HG02642 (cell line): ENCODE measurements at regions not wholly inside any gene's neighbourhood (a gene's known extent, or its start where the extent isn't known, plus 50 kb on each side); places are given as distances from the start of the nearest gene placed in this dataset.
"Not testable (repeated sequence)": the region's sequence is repeated elsewhere in the genome, so short reads cannot be mapped to it uniquely, and the experiment has no call there.

Source experiments
- ATAC-seq: cut with Tn5 transposase; IDR thresholded peaks from one replicate; pipeline ENCODE4 v1.9.1; 2021; ENCODE audit warnings: mild to moderate bottlenecking; ENCODE audit not compliant: unreplicated experiment, poor library complexity

DNA sequence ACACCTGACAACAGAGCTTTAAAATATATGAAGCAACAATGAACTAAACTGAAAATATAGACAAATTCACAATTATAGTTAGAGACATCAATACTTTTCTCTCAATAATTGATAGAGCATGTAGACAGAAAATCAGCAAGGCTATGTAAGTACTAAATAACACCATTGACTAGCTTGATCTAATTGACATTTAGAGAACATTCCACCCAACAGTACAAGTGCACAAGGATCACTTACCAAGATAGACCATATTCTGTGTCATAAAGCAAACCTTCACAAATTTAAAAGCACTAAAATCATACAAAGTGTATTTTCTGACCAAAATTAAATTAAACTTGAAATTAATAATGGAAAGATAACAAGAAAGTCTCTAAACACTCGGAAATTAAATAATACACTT is 562.5 kb downstream of the INSC start:
- ATAC-seq = no peak

DNA sequence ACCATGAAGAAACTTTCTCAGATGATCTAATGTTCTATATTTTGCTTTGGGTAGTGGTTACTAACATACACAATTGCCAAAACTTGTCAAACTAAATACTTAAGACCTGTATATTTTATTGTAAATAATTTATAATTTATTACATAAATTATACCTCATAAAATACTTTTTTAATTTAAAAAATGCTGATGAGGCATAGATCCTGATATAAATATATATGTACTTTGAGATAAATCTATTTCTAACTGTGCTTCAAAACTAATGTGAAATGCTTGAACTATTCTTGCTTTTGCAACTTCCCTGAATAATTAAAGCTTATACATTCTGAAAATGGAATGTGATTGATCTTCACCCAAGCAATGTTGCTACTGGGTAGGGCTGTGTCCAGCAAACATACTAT is 568.8 kb downstream of the INSC start:
- ATAC-seq = no peak

DNA sequence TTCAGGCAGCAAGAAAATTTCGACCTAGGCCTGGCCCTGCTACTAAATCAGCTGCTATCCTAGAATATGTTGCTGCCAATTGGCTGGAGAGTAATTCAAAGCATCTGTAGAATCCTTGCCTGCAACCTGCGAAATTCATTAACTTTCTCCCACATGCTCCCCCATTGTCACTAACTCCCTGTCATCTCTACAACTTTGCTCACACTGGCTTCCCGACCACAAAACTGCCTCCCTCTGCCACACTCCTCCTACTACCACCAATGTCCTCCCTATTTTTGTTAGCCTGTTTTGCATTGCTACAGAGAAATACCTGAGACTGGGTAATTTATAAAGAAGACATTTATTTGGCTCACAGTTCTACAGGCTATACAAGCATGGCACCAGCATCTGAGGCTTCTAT is 570.6 kb downstream of the INSC start:
- no peak for ATAC-seq

DNA sequence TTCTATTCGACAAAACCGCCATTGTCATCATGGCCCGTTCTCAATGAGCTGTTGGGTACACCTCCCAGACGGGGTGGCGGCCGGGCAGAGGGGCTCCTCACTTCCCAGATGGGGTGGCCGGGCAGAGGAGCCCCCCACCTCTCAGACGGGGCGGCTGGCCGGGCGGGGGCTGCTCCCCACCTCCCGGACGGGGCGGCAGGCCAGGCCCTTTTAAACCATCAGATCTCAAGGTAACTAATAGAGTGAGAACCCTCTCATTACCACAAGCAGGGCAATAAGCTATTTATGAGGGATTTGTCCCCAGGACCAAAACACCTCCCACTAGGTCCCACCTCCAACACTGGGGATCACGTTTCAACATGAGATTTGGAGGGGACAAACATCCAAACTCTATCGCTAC is 571.5 kb downstream of the INSC start:
- not testable (repeated sequence) for ATAC-seq

DNA sequence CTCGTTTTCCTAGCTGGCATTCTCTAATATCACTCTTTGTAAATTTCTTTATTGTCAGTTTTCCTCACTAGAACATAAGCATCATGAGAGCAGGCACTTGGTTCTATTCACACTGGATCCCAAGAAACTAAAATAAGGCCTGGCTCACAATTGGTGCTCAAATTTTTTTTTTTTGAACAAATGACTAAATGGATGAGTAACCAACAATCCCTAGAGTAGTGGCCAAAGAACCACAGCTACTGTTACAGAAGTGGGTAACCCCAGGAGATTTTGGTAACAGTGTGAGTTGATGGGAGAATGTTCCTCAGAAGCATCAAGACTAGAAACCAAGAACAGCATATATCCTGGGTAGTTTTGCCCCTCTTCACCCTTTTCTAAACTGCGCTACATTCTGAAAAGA is 572.6 kb downstream of the INSC start:
- ATAC-seq = no peak

DNA sequence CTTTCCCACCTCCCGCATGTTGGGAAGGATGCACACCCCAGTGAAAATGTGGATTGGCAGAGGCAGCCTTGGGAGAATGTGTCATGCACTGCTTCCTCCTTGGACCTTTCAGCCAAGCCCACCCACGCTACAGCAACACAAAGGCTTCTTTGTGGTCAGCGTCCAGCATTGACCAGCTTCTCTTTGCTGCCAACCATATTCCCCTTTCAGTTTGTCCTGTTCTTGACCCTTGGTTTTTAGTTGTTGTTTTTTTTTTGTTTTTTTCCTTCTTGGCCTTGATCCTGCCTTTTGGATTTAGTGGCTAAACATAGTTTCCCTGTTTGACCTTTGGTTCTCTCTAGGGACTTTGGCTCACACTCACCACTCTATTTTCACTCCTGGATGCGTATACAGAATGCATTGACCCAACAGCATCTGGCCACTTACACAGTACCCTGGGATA is 573.6 kb downstream of the INSC start:
- no peak for ATAC-seq

DNA sequence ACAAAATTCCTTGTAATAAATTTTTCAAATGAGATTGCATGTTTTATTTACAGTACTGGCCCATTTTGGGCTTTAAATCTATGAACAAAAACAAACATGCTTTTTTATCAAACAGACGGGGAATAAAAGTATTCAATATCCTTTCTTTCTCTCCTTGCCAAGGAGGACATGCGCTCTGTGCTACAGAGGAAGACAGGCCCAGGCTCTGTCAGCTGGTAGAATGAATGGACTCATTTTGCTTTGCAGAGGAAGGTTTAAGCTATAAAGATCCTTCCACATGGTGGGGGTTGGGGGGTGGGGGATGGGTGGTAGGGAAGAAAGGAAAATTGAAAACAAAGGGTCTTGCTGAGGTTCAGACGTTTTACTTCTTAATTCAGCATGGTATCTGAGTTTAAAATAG is 575.6 kb downstream of the INSC start:
- ATAC-seq = no peak

DNA sequence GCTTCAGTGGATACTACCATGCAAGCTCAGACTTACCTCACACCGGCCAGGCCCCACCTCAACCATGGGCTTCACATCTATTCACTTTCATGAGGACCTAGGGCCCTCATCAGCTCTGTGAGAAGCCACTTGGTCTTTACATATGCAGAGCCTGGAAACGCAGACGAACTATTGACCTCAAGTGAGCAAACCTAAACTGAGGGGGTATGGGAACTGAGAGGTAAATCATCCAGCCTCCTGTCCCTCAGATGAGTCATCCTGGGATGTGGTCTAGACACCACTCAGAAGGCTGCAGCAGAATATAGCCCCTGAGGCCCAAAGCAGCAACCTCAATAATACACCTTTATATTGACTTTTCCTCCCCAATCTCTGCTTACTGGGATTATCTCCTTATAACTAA is 578.0 kb downstream of the INSC start:
- ATAC-seq = peak; percentile 57

DNA sequence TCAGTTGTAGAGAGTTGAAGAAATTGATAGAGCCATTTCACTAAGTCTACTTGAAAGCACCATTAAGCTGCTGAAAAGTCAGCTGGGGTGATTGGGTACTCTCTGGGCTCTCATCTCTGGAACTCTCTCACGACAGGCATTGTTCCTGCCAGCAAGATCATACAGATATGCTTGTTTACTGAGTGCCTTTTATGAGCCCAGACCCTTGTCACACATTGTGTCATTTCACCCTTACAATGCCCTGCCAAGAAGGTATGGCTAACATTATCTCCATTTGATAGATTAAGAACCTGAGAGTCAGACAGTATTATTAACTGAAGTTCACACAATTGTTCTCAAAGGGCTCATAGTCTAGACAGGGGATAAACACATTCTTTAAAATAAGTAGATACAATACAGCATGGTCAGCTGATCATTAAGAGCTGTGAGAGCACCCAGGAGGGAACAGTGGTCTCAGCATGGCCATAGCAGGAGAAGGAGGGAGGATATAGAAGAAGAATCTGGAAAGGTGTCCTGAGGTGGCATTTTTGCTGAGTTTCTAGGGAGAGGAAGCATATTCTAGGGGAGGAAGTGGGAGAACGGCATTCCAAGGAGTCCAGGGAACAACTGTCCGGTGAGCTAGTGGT is 580.5 kb downstream of the INSC start:
- no peak for ATAC-seq

DNA sequence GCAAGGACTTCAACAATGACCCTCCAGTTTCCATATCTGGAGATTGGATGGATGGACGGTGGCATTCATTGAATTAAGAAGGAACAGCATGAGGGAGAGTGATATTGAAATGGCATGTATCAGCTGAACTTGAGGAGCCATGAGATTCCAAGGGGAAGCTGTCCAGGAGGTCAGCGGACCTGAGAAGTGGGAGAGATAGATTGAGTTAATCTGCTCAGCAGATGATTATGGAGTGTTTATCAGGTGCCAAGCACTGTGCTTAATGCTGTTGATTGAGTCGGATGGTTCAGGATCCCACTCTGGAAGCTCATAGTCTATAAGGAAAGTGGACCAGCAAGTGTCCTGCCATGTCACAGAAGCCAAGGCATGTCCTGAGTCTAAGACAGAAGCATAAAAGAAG is 581.3 kb downstream of the INSC start:
- no peak for ATAC-seq

DNA sequence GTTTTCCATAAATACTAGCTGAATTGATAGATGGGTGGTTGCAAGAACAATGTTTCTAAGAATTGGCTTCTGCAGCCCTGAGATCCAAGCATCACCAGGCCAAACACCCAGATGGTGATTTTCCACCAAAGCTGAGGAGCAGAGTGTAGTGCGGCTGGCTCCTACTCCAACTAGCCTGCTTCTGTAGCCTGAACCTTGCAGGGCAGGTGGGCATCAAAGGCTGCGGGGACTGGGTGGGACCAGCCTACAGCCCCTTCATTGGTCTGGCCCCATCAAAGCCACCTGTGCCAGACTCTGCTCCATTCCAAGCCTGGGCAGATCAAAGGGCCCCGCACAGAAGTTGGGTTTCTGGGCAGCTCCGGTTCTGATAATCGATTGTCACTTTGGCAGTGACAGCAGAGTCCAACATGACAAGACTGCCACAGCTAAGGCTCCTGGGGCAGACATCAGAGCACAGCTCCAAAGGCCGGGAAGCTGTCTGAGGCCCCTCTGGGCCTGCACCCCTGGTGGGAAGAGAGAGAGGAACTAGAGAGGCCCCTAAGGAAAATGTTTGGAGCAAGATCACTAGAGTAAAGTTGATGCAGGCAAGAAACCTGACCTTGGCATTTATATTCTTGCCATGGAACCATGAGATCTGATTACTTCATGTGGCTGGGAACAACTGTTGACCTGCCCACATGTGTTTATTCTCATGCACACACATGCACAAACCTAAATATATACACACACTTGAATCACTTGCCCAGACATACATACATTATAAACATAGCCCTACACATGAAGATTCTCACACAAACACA is 582.9 kb downstream of the INSC start:
- ATAC-seq = no peak

DNA sequence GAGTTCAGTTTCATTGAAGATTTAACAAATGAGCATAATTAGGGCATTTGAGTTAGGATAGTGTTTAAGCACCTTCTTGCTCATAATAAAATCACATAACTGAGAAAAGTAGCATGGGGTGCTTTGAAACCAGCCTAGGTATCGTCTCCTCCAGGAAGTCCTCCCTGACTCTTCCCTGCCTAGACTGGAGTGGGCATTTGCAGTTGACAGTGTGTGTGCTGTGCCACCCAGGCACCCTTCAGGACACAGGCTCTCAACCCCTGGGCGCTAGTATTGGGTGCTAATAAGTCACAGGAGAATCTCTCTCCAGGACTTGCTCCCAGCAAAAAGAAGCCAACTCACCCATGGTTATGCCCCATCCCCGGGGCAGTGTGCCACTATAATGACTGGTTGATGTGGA is 584.1 kb downstream of the INSC start:
- ATAC-seq = no peak

DNA sequence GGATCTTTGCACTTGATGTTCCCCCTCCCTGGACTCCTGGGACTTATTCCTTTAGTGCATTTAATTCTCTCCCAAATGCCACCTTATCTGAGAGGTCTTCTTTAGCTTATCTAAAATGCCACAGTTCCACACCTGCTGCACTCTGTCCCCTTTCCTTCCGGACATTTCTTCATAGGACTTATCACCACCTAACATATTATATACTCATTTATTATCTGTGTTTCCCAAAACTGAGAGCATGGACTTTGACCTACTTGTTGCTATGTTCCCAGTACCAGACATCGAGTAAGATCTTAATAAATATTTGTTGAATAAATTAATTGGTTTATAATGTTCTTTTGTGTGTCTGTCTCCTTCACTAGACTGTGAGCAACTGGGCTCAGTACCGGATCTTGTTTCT is 585.3 kb downstream of the INSC start:
- ATAC-seq = no peak

DNA sequence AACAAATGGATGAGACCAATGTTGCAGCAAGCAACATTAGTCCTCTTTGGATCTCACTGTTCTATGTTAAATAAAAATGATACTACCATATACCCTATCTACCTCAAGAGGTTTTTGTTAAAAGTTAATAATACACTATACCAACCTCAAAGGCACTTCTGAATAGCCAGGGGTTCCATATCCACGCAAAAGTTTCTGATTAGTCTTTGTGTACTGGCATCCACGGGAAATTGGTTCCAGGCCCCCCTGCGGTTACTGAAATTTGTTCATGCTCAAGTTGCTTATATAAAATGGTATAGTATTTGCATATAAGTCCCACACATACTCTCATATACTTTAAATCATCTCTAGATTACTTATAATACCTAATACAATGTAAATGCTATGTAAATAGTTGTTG is 585.7 kb downstream of the INSC start:
- ATAC-seq = no peak

DNA sequence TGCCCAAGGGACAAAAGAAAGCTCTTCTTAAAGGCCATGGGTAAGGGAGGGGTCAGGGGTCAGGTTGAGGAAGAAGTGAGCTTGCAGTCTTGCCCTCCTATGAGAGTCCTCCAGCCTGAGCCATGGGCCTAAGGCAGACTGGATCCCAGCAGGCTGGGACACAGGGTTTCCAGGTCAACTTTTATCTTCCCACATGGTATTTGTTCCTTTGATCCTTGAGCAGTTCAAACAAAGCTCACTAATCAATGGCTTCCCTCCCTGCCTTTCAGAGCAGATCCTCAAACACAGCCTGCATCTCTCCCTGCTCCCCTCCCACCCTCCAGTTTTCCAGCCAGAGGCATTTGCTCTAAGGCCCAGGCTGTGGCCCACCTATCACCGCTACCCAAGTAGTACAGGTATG is 589.3 kb downstream of the INSC start:
- no peak for ATAC-seq

DNA sequence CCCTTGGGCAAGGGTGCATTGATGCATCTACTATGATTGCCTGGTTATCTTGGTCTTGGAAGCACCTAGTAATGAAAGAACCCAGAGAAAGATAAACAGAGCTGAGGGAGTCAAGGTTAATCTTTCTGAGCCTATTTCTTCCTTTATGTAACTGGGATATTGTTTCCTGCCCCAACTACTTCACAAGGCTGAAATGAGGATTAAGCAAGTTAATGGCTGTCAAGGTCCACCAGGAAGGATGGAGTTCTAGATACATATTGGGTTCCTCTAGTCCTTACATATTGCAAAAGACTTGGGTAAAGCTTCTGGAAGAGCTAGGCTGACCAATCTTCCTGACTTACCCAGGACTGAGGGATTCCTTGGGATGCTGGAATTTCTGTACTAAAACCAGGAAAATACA is 589.8 kb downstream of the INSC start:
- ATAC-seq = no peak

DNA sequence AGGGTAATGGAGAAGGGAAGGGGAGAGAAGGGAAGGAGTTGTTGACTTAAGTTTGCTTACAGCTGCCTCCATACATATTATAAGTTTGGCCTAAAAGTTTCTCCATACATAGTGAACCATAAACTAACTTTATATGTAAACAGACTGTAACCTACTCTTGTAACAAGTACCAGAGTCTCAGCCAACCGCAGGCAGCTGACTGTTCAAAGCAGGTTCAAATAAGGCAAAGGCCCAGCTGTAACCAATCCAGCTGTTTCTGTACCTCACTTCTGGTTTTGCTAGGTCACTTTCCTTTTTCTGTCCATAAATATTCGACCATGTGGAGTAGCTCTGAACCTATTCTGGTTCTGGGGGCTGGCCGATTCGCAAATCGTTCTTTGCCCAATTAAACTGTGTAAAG is 591.2 kb downstream of the INSC start:
- no peak for ATAC-seq

DNA sequence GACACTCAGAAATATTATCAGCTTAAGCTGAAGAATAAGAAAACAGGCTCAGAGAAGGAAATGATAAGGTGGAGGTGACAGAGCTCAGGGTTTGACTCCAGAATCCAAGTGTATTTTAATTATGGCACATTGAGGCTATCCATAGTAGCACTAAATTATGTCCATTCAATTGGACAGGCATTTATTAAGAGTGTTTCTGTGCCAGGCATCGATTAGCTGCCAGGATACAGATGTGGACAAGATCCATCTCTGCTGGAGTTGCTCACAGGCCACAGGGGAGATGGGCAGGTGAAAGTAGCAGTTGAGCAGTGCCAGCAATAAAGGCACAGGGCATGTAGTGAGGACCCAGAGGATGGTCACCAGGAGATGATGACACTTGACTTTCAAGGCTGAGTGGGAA is 592.5 kb downstream of the INSC start:
- no peak for ATAC-seq

DNA sequence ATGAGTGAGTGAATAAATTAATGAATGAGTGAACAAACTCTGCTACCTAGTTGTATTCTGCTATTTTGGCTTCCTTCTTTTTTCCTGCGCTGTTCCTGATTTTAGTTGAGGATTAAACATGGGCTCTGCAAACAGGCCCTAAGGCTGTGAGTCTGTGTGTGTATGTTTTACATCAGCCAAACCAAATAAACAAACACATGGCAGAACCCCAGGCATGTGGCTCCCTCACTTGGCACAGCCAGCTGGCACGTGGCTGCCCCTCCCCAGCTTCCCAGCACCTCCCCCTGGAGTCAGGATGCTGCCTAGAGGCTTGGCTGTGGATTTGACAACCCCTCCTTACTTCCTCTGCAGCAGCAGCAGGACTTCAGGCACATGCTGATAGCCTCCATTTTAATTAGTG is 593.2 kb downstream of the INSC start:
- ATAC-seq = no peak

DNA sequence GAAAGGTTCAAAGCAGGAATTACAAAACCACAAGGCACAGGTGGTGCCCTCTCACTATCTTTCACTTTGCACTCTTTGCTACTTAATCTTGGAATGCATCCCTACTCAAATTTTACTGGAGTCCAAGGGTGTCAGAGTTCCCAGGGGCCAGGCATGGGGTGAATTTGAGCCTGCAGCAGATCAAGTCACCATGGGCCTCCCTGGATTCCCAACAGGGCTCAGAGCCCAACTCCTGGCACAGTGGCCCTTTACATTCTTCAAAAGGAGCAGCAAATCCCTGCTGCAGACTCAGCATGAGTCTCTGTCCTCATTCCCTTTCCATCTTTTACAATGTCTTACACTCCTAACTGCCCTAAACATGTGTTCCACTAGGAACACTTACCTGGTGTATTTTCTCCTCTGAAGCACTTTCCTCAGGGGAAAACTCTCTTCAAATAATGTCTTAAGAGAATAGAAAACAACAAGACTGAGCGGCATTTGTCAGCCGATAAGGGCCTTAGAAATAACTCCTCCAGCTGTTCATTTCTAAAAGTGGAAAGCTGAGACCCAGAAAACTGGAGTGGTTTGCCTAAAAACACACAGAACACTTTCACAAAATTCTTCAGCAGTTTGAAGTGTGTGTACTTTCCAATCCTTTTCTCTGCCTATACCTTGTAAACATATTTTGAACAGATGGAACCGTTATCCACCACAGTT is 596.0 kb downstream of the INSC start:
- no peak for ATAC-seq

DNA sequence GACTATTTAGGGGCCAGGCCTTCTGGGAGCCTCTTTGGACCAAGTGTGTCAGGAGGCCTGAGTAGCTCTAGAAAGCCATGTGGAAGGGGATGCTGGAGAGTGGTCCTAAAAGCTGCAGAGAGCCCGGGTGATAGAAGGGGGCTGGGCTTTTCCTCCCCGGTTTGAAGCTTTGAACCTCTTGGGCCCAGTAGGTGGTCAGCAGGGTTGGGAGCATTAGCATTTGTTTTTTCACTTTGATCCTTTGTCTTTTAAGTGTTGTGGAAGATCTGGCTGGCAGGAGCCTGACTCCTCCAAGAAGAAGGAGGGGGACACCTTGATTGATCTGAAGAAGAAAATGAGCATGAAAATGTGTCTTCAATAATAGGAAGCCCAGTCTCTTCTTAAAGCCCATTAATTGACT is 596.6 kb downstream of the INSC start:
- no peak for ATAC-seq
